ENCODE measurements at regions not wholly inside any gene's neighbourhood (a gene's known extent, or its start where the extent isn't known, plus 50 kb on each side); places are given as distances from the start of the nearest gene placed in this dataset.

DNA sequence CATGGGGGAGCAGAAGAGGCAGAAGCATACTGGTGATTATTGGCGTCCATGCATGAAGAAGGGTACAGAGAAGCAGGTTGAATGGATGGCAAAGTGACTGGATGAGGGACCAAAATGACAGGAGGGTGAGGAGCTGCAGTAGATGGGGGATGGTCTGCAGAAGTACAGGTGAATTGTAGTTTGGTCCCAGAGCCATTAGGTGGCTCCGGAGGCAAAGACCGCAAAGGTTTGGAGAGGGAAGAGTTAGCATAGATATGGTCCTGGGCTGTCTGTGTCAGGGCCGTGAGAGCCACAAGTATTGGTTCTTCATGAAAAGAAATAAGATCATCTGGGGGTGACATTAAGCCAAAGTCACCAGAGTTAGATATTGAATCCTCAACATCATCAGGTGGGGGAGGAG, 59.0 kb upstream of the ZNF726 start:
- no peak for DNase-seq (ENCODE audit: low read depth in 2 of 2)

DNA sequence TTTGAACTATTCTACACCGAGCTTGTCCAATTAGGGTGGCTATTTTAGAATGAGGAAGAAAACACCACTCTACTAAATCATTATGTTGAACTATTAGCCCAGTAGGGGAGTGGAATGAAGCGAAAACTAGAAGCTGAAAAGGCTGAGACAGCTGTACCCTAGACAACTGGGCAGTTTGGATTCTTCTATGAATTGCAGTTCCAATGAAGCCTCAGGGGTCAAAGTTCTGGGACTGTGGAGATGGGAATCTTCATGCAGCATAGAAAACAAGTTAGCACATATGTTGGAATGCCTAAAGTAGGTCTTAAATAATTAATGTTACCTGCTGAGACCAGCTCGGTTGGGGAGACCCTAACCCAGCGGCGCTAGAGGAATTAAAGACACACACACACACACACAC, 62.7 kb upstream of the ZNF726 start:
- DNase-seq (ENCODE audit: low read depth in 2 of 2): no peak

DNA sequence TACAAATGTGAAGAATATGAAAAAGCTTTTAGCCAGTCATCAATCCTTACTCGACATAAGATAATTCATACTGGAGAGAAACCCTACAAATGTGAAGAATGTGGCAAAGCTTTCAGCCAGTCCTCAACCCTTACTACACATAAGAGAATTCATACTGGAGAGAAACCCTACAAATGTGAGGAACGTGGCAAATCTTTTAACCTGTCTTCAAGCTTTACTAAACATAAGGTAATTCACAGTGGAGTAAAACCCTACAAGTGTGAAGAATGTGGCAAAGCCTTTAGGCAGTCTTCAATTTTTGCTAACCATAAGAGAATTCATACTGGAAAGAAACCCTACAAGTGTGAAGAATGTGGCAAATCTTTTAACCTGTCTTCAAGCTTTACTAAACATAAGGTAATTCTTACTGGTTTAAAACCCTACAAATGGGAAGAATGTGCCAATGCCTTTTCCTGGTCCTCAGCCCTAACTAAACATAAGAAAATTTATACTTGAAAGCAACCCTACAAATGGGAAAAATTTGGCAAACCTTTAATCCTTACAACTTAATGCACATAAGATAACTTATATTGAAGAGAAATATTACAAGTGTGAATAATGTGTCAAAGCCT, 74.1 kb upstream of the ZNF681 start:
- no peak for DNase-seq (ENCODE audit: low read depth in 2 of 2)

DNA sequence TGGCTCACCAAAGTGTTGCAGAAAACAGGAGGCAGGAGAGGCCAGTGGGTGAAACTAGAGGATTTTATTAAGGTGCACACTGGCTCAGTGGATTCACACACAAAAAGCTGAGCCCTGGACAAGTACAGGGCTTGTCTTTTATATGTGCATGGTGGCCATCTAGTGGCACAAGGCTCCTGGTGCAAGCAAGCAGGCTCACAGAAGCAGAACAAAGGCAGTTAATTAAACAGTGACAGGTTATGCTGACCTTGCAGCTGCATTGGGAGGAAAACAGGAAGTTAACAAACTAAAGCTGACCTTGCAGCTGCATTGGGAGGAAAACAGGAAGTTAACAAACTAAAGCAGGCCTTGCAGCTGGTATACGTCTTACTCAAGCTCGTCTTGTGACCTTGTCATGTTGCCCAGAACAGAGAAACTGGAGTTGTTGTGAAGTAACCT, 65.3 kb upstream of the ZNF681 start:
- DNase-seq (ENCODE audit: low read depth in 2 of 2): no peak

DNA sequence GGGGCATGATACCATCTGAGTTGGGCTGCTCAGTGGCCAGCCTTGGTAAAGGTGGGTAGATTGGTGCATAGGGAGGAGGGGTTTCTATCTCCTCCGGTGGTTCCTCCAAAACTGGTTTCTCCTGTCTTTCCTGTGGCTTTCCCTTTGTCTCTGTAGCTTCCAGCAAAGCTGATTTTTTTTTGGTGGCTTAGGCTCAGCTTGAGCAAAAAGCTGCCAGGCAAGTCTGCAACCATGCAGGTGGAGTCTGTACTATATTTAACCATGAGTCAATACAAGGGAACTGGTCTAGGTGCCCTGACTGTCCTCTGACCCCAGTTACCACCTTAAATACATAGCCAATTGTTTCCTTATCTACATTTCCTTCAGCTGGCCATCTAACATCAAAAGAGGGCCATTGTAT, 64.0 kb upstream of the ZNF681 start:
- DNase-seq (ENCODE audit: low read depth in 2 of 2): no peak

DNA sequence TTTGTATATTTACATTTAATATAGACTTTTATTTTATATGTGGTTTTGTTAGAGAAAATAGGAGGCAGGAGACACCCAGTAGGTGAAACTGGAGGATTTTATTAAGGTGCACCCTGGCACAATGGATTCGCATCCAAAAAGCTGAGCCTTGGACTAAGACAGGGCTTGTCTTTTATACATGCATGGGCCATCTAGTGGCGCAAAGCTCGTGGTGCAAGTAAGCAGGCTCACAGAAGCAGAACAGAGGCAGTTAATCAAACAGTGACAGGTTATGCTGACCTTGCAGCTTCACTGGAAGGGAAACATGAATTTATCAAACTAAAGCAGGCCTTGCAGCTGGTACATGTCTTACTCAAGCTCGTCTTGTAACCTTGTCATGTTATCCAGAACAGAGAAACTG, 58.8 kb upstream of the ZNF681 start:
- DNase-seq (ENCODE audit: low read depth in 2 of 2): peak in 1 of 2 donors; percentile 4

DNA sequence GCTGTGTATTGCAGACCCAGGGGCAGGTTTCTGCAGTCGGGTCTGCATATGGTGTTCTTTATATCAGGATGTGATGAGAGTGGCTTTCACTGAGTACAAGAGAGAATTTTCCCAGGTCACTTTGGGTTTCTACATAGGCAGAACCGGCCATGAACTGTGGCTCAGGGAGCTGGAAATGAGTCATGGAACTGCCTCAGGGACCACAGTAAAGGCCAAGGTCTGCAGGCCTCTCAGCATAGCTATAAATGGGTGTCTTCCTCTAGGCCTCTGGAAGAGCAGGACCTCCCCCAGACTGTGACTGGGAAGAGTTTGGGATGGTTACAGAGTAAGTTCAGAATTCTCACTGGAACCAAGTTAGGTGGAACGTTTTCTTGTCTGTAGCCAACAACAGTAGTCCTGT, 51.8 kb upstream of the ZNF681 start:
- no peak for DNase-seq (ENCODE audit: low read depth in 2 of 2)
